HL-60 (cell line): ENCODE measurements at regions not wholly inside any gene's neighbourhood (a gene's known extent, or its start where the extent isn't known, plus 50 kb on each side); places are given as distances from the start of the nearest gene placed in this dataset.

Experiments used
- POLR2AphosphoS5 ChIP-seq: IDR thresholded peaks from 2 replicates; pipeline ENCODE4 v1.6.1; 2012; ENCODE audit warnings: low read depth
- SPI1 ChIP-seq: IDR thresholded peaks from 2 replicates; pipeline ENCODE4 v1.6.1; 2012; ENCODE audit warnings: low read depth, mild to moderate bottlenecking, borderline replicate concordance
- TF ChIP-seq, protein P1 (sequence below): IDR thresholded peaks from one replicate; pipeline ENCODE4 v1.5.1; 2011; ENCODE audit warnings: low read length, control low read depth, inconsistent platforms; ENCODE audit not compliant: insufficient read depth

DNA sequence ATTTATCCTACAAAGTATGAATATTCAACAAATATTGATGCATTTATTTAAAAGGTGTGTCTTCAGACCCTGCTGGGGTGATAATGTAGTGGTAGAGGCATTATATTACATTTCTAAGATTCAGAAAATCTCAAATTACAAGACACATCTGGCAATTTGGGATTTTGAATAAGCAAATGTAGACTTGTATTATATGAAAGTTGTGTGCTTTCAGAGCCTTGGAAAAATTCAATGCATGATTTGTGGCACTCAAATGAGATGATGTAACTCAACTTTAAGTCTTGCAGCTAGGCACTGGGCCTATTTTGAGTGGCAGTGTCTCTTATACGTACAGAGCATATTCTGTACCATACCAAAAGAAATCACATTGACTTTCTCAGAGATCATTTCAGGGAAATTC is 214.4 kb downstream of the ETS1 start:
- TF ChIP-seq, protein P1, sequence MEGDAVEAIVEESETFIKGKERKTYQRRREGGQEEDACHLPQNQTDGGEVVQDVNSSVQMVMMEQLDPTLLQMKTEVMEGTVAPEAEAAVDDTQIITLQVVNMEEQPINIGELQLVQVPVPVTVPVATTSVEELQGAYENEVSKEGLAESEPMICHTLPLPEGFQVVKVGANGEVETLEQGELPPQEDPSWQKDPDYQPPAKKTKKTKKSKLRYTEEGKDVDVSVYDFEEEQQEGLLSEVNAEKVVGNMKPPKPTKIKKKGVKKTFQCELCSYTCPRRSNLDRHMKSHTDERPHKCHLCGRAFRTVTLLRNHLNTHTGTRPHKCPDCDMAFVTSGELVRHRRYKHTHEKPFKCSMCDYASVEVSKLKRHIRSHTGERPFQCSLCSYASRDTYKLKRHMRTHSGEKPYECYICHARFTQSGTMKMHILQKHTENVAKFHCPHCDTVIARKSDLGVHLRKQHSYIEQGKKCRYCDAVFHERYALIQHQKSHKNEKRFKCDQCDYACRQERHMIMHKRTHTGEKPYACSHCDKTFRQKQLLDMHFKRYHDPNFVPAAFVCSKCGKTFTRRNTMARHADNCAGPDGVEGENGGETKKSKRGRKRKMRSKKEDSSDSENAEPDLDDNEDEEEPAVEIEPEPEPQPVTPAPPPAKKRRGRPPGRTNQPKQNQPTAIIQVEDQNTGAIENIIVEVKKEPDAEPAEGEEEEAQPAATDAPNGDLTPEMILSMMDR: no peak
- TF ChIP-seq SPI1 (no peak), POLR2AphosphoS5 (no peak)
